ENCODE measurements at regions not wholly inside any gene's neighbourhood (a gene's known extent, or its start where the extent isn't known, plus 50 kb on each side); places are given as distances from the start of the nearest gene placed in this dataset.
A peak's percentile ranks its signal among the peaks of the same experiment; 100 is the strongest.

- Histone ChIP-seq H3K79me1 (ENCODE audit: low read depth, low read length) (no peaks in the 10 kb centered on the region), H3K23me2 (ENCODE audit: low read depth, low read length) (no peaks in the 10 kb centered on the region), H4K20me1 (replicated peaks in 1 of 2; ENCODE audit: control insufficient read depth in 1 of 2, insufficient read depth in 2 of 2, low read length in 2 of 2) (no peaks in the 10 kb centered on the region), H3K36me3 (ENCODE audit: control insufficient read depth in 2 of 4, insufficient read depth in 4 of 4, low read length in 3 of 4) (no peaks in the 10 kb centered on the region), H2AFZ (ENCODE audit: low read length) (no peak overlapping the region), H3K79me2 (ENCODE audit: control insufficient read depth in 1 of 2, insufficient read depth in 2 of 2, low read length in 2 of 2) (no peaks in the 10 kb centered on the region), H3K18ac (ENCODE audit: extremely low read depth, low read length) (no peak overlapping the region), H3K4me2 (ENCODE audit: insufficient read depth in 1 of 2, low read depth in 2 of 2, low read length in 2 of 2) (no peak overlapping the region; a peak in 1 of 4 replicates), H3K4me3 (ENCODE audit: extremely low read depth in 1 of 4, insufficient read depth in 2 of 4, low read depth in 3 of 4, low read length in 4 of 4) (no peak overlapping the region), H3K27me3 (replicated peaks in 1 of 4; ENCODE audit: control insufficient read depth in 3 of 4, extremely low read depth in 1 of 4, insufficient read depth in 3 of 4, low read length in 3 of 4) (peaks cover 0 to 9% (median 6%) of the 10 kb centered on the region in 4 experiments; a peak in 3 of 7 replicates), H3K4ac (replicated peaks; ENCODE audit: insufficient read length, low read depth, low read length) (no peak overlapping the region), H3K27ac (ENCODE audit: low read depth, low read length) (no peak overlapping the region), H2BK20ac (ENCODE audit: low read length) (peak overlapping the region; percentile 99), H3K9ac (replicated peaks in 1 of 4; ENCODE audit: extremely low read depth in 1 of 4, low read depth in 3 of 4, low read length in 3 of 4) (no peak overlapping the region), H2BK12ac (ENCODE audit: low read depth, low read length) (0 out of 2 replicates have a peak overlapping the region, but pooled peaks have one; percentile 33), H4K91ac (replicated peaks; ENCODE audit: insufficient read length, low read length) (no peak overlapping the region), H3K14ac (ENCODE audit: insufficient read length) (no peak overlapping the region), H3K9me3 (ENCODE audit: insufficient read depth in 2 of 2, low read depth in 1 of 2, low read length in 1 of 2) (no peaks in the 10 kb centered on the region), H3K4me1 (replicated peaks in 1 of 4; ENCODE audit: control insufficient read depth in 3 of 4, insufficient read depth in 4 of 4, low read length in 3 of 4) (peaks cover 0 to 13% (median 10%) of the 10 kb centered on the region in 4 experiments; a peak in 5 of 7 replicates), H4K5ac (ENCODE audit: insufficient read length, low read depth, low read length) (no peak overlapping the region), H3K56ac (replicated peaks; ENCODE audit: insufficient read length, low read depth, low read length) (no peak overlapping the region), H2AK5ac (ENCODE audit: low read depth, low read length) (0 out of 2 replicates have a peak overlapping the region, but pooled peaks have one; percentile 31), H3K23ac (ENCODE audit: insufficient read length) (no peak overlapping the region), H2BK120ac (replicated peaks; ENCODE audit: low read depth, low read length) (peak overlapping the region; percentile 48), H2BK15ac (ENCODE audit: low read length) (no peak overlapping the region), H4K8ac (ENCODE audit: extremely low read depth, insufficient read depth, low read length) (peak overlapping the region; percentile 35; the same call in 1 of the 2 replicates), H2BK5ac (ENCODE audit: low read depth, low read length) (no peak overlapping the region)
- DNase-seq (ENCODE audit: low read depth in 1 of 2, low spot score in 2 of 2) (peak in 1 of 2 experiments; percentile 73), FAIRE-seq (no peak)
- CTCF ChIA-PET (ENCODE audit: partially characterized antibody), result interaction anchor here (0.5 to 1.9 kb wide), 8 partner anchors 7 to 1157 kb away, joined by 3 to 5 read pairs (median 4); no protein-coding TSS in a partner anchor
- 56% methylated on average over 10 of the region's 10 CpGs; no CpG with 5 or more reads in 1 of the 2 experiments for WGBS, 2 experiments (ENCODE audit: extremely low coverage in 1 of 2, insufficient coverage in 1 of 2, insufficient read length in 1 of 2, insufficient replicate concordance in 2 of 2, low coverage in 1 of 2, low lambda C conversion rate in 2 of 2, missing lambda C conversion rate in 1 of 2)
- POLR2A ChIA-PET (ENCODE audit: partially characterized antibody), result interaction anchor here (0.5 kb wide), 1 partner anchor 21 kb away, joined by 3 read pairs; no protein-coding TSS in a partner anchor
- TF ChIP-seq CTBP2 (IDR thresholded peaks at IDR 0.05; ENCODE audit: borderline replicate concordance, insufficient read depth, insufficient read length, low read length), result no peak
- TF ChIP-seq NANOG (IDR thresholded peaks at IDR 0.05; ENCODE audit: insufficient read depth, low read depth, low read length, poor library complexity, severe bottlenecking), result peak; percentile 63
- TF ChIP-seq BCL11A (IDR thresholded peaks at IDR 0.05; ENCODE audit: low read depth in 2 of 2, low read length in 2 of 2), result no peak
- peak in 2 of 3 experiments; percentile 53 to 64; a peak in 2 of 4 replicates for TF ChIP-seq CTCF (IDR thresholded peaks at IDR 0.05; ENCODE audit: control extremely low read depth in 1 of 3, insufficient read depth in 1 of 3, low read depth in 1 of 3, low read length in 3 of 3)
- TF ChIP-seq RFX5 (IDR thresholded peaks at IDR 0.05; ENCODE audit: borderline replicate concordance, low read depth, low read length), result no peak
- 0 out of 4 replicates have a peak, but pooled peaks of 1 of the 2 experiments have one; percentile 52 for TF ChIP-seq HDAC2 (IDR thresholded peaks at IDR 0.05; ENCODE audit: borderline replicate concordance in 1 of 2, low read depth in 2 of 2, low read length in 2 of 2)
- TF ChIP-seq TAF1 (IDR thresholded peaks at IDR 0.05; ENCODE audit: low read depth, low read length), result no peak
- no peak for TF ChIP-seq SRF (IDR thresholded peaks at IDR 0.05; ENCODE audit: low read depth, low read length)
Observed at GRCh38 chr7:51451751-51452476, 135.3 kb upstream of the COBL start.

Measured in H1 (cell line).